ENCODE measurements at regions not wholly inside any gene's neighbourhood (a gene's known extent, or its start where the extent isn't known, plus 50 kb on each side); places are given as distances from the start of the nearest gene placed in this dataset.
A peak's percentile ranks its signal among the peaks of the same experiment; 100 is the strongest.
"Not testable (repeated sequence)": the region's sequence is repeated elsewhere in the genome, so short reads cannot be mapped to it uniquely, and the experiment has no call there.

GRCh38 chr21:14054682-14055081 is 156.1 kb downstream of the LIPI start:
- intact Hi-C loops (cut with DNase I), result no loop called here
- TF ChIP-seq, protein P1, sequence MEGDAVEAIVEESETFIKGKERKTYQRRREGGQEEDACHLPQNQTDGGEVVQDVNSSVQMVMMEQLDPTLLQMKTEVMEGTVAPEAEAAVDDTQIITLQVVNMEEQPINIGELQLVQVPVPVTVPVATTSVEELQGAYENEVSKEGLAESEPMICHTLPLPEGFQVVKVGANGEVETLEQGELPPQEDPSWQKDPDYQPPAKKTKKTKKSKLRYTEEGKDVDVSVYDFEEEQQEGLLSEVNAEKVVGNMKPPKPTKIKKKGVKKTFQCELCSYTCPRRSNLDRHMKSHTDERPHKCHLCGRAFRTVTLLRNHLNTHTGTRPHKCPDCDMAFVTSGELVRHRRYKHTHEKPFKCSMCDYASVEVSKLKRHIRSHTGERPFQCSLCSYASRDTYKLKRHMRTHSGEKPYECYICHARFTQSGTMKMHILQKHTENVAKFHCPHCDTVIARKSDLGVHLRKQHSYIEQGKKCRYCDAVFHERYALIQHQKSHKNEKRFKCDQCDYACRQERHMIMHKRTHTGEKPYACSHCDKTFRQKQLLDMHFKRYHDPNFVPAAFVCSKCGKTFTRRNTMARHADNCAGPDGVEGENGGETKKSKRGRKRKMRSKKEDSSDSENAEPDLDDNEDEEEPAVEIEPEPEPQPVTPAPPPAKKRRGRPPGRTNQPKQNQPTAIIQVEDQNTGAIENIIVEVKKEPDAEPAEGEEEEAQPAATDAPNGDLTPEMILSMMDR (IDR thresholded peaks at IDR 0.05), result no peak

GRCh38 chr21:14050121-14050520 is 160.6 kb downstream of the LIPI start:
- Histone ChIP-seq H3K4me1 (no peaks in the 10 kb centered on the region), H3K27ac (no peak overlapping the region), H3K9me3 (no peaks in the 10 kb centered on the region), H3K27me3 (ENCODE audit: insufficient read depth in 3 of 3, low read length in 2 of 3) (no peaks in the 10 kb centered on the region), H3K36me3 (ENCODE audit: insufficient read depth in 1 of 2, low read depth in 1 of 2) (no peaks in the 10 kb centered on the region), H3K4me3 (no peak overlapping the region)
- TF ChIP-seq, protein P1 (IDR thresholded peaks at IDR 0.05), result no peak
- DNase-seq (no peak), ATAC-seq (no peak)
- intact Hi-C loops (cut with DNase I), result no loop called here
- 90 to 92% (median 90%) methylated on average over 1 of the region's 1 CpG for whole genome bisulfite sequencing, 3 donors

More at GRCh38 chr21:14054682-14055081, 156.1 kb downstream of the LIPI start:
- no peaks in the 10 kb centered on the region for H3K27me3 ChIP-seq (ENCODE audit: insufficient read depth in 3 of 3, low read length in 2 of 3)
- H3K4me1 ChIP-seq, result no peaks in the 10 kb centered on the region
- 87 to 99% (median 89%) methylated on average over 3 of the region's 3 CpGs for WGBS, 3 donors
- no peak overlapping the region for H3K27ac ChIP-seq
- H3K9me3 ChIP-seq, result no peaks in the 10 kb centered on the region
- ATAC-seq, result no peak
- no peaks in the 10 kb centered on the region for H3K36me3 ChIP-seq (ENCODE audit: insufficient read depth in 1 of 2, low read depth in 1 of 2)
- DNase-seq, result peak in 1 of 2 donors; percentile 46
- no peak overlapping the region for H3K4me3 ChIP-seq

GRCh38 chr21:14046401-14046800 is 164.4 kb downstream of the LIPI start:
- TF ChIP-seq, protein P1 (IDR thresholded peaks at IDR 0.05), result no peak
- no peak overlapping the region for H3K27ac ChIP-seq
- H3K36me3 ChIP-seq (ENCODE audit: insufficient read depth in 1 of 2, low read depth in 1 of 2), result no peaks in the 10 kb centered on the region
- no peaks in the 10 kb centered on the region for H3K27me3 ChIP-seq (ENCODE audit: insufficient read depth in 3 of 3, low read length in 2 of 3)
- intact Hi-C loops (cut with DNase I), result no loop called here
- H3K9me3 ChIP-seq, result no peaks in the 10 kb centered on the region
- no peak for DNase-seq
- H3K4me3 ChIP-seq, result no peak overlapping the region
- ATAC-seq, result no peak
- no peaks in the 10 kb centered on the region for H3K4me1 ChIP-seq

- Histone ChIP-seq H3K27me3 (ENCODE audit: insufficient read depth in 3 of 3, low read length in 2 of 3) (no peaks in the 10 kb centered on the region), H3K36me3 (ENCODE audit: insufficient read depth in 1 of 2, low read depth in 1 of 2) (no peaks in the 10 kb centered on the region), H3K4me3 (no peak overlapping the region), H3K27ac (no peak overlapping the region), H3K9me3 (no peaks in the 10 kb centered on the region), H3K4me1 (no peaks in the 10 kb centered on the region)
- intact Hi-C loops (cut with DNase I), result no loop called here
- DNase-seq (no peak), ATAC-seq (no peak)
- WGBS, 3 donors, result 86 to 93% (median 89%) methylated on average over 2 of the region's 2 CpGs
- TF ChIP-seq, protein P1 (IDR thresholded peaks at IDR 0.05), result no peak
Observed at GRCh38 chr21:14040386-14040785, 170.4 kb downstream of the LIPI start.

GRCh38 chr21:14028619-14029018 is 182.1 kb downstream of the LIPI start:
- H3K36me3 ChIP-seq (ENCODE audit: insufficient read depth in 1 of 2, low read depth in 1 of 2); H3K4me3 ChIP-seq; DNase-seq; H3K9me3 ChIP-seq; H3K27me3 ChIP-seq (ENCODE audit: insufficient read depth in 3 of 3, low read length in 2 of 3); intact Hi-C loops (cut with DNase I); ATAC-seq; H3K27ac ChIP-seq; H3K4me1 ChIP-seq: not testable (repeated sequence)
- WGBS, 3 donors, result 45 to 63% (median 58%) methylated on average over 2 of the region's 2 CpGs

GRCh38 chr21:14027235-14027869 is 183.4 kb downstream of the LIPI start:
- 0 to 1% (median 0%) methylated on average over 20 to 32 of the region's 37 CpGs for WGBS, 3 donors
- intact Hi-C loops (cut with DNase I); H3K9me3 ChIP-seq; H3K27me3 ChIP-seq (ENCODE audit: insufficient read depth in 3 of 3, low read length in 2 of 3); H3K27ac ChIP-seq; H3K4me1 ChIP-seq; H3K36me3 ChIP-seq (ENCODE audit: insufficient read depth in 1 of 2, low read depth in 1 of 2): not testable (repeated sequence)
- DNase-seq, result peak; percentile 90 to 93
- ATAC-seq, result peak; percentile 92 to 99 (median 98)
- peak overlapping the region; percentile 62 for H3K4me3 ChIP-seq

DNA sequence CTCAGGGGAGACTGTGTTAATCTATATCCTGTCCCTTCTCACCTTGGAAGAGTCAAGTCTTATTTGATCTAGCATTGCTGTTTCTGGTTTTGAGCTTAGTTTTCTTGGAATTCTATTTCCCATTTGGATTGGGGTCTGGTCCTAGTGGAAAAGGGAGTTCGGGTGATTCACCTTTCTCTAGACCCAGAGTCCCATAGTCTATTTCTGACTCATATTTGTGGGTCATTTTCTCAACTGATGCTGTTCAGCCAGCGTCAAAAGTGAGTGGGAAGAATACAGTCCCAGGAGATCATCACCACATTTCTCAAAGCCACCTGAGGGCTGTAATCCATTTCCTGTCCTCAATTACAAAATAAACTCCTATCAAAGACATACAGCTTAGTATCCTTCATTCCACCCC is 190.6 kb downstream of the LIPI start:
- H3K9me3 ChIP-seq; H3K27ac ChIP-seq; H3K4me3 ChIP-seq; intact Hi-C loops (cut with DNase I); DNase-seq; H3K36me3 ChIP-seq (ENCODE audit: insufficient read depth in 1 of 2, low read depth in 1 of 2); ATAC-seq; H3K4me1 ChIP-seq; H3K27me3 ChIP-seq (ENCODE audit: insufficient read depth in 3 of 3, low read length in 2 of 3): not testable (repeated sequence)
- WGBS, 3 donors, result 43 to 59% (median 53%) methylated on average over 2 of the region's 2 CpGs

- DNase-seq; H3K27me3 ChIP-seq (ENCODE audit: insufficient read depth in 3 of 3, low read length in 2 of 3); H3K4me1 ChIP-seq; ATAC-seq; H3K27ac ChIP-seq; H3K4me3 ChIP-seq; H3K9me3 ChIP-seq; H3K36me3 ChIP-seq (ENCODE audit: insufficient read depth in 1 of 2, low read depth in 1 of 2); intact Hi-C loops (cut with DNase I): not testable (repeated sequence)
- WGBS, 3 donors, result 78 to 95% (median 93%) methylated on average over 3 to 7 of the region's 7 CpGs
Observed at GRCh38 chr21:14015841-14016240, 194.9 kb downstream of the LIPI start.
